CD4-positive, alpha-beta T cell (primary cell): ENCODE measurements at regions not wholly inside any gene's neighbourhood (a gene's known extent, or its start where the extent isn't known, plus 50 kb on each side); places are given as distances from the start of the nearest gene placed in this dataset.

Experiments used
- ATAC-seq: fragments of 200-7000 bp; cut with Tn5 transposase; one replicate; pipeline ENCODE4 v1.10.0; 2022; ENCODE audit warnings: mild to moderate bottlenecking; ENCODE audit not compliant: poor library complexity
- CTCF ChIA-PET: fragments of 350-600 bp; sonication (Branson Sonifier 250); formaldehyde crosslinking; loops from one replicate; lab custom pipeline; 2021; ENCODE audit warnings: antibody characterized with exemption, inconsistent platforms; lab: Charles Lee
- POLR2A ChIA-PET: fragments of 350-600 bp; sonication (Branson Sonifier 250); formaldehyde crosslinking; loops from one replicate; lab custom pipeline; 2021; ENCODE audit warnings: antibody characterized with exemption, inconsistent platforms; lab: Charles Lee
- DNase-seq, 14 experiments: peaks; one replicate each; pipeline ENCODE4 v3.0.0-alpha.2; 2013 to 2020; ENCODE audit warnings: mixed read lengths in 2 of 14
- H3K27ac ChIP-seq, 2 donors: one replicate each; pipeline versions ENCODE4 v1.5.1 to v1.7.0; 2013; ENCODE audit warnings: low read length in 2 of 2, low read depth in 1 of 2, mild to moderate bottlenecking in 1 of 2
- H3K27me3 ChIP-seq, 2 experiments: 1 replicate in 1 of 2; 2 replicates in 1 of 2; pipeline versions ENCODE4 v1.6.1 to v1.7.0; 2013; ENCODE audit warnings: low read length in 2 of 2, control low read depth in 1 of 2, mild to moderate bottlenecking in 1 of 2, moderate library complexity in 1 of 2; ENCODE audit not compliant: insufficient read depth in 2 of 2, control insufficient read depth in 1 of 2
- H3K36me3 ChIP-seq: one replicate; pipeline ENCODE4 v1.6.1; 2013; ENCODE audit warnings: low read length, control low read depth; ENCODE audit not compliant: insufficient read depth
- H3K4me1 ChIP-seq: one replicate; pipeline ENCODE4 v1.6.1; 2013; ENCODE audit warnings: low read length, control low read depth; ENCODE audit not compliant: insufficient read depth
- H3K4me3 ChIP-seq: one replicate; pipeline ENCODE4 v1.5.1; 2013; ENCODE audit warnings: mild to moderate bottlenecking, low read length, moderate library complexity
- H3K9me3 ChIP-seq, 2 experiments: 1 replicate in 1 of 2; 2 replicates in 1 of 2; pipeline versions ENCODE4 v1.6.1 to v1.7.0; 2013; ENCODE audit warnings: low read length in 2 of 2, mild to moderate bottlenecking in 2 of 2, control low read depth in 1 of 2, moderate library complexity in 1 of 2; ENCODE audit not compliant: control insufficient read depth in 1 of 2, insufficient read depth in 1 of 2
- H3K27ac Mint-ChIP-seq: one replicate; pipeline ENCODE4 v1.8.0; 2020; ENCODE audit warnings: mixed read lengths
- H3K27me3 Mint-ChIP-seq: one replicate; pipeline ENCODE4 v1.8.0; 2021; ENCODE audit warnings: mixed read lengths
- H3K36me3 Mint-ChIP-seq: one replicate; pipeline ENCODE4 v1.8.0; 2021; ENCODE audit warnings: low read depth, mixed read lengths
- H3K4me1 Mint-ChIP-seq: one replicate; pipeline ENCODE4 v1.8.0; 2021; ENCODE audit warnings: low read depth, mixed read lengths
- H3K4me3 Mint-ChIP-seq: one replicate; pipeline ENCODE4 v1.8.0; 2020; ENCODE audit warnings: mild to moderate bottlenecking, mixed read lengths
- H3K9me3 Mint-ChIP-seq: one replicate; pipeline ENCODE4 v1.8.0; 2020; ENCODE audit warnings: mixed read lengths
- CTCF ChIP-seq: fragments of 200-600 bp; IDR thresholded peaks from one replicate; pipeline ENCODE4 v1.8.0; 2022; ENCODE audit warnings: antibody characterized with exemption, mild to moderate bottlenecking
- intact Hi-C, 2 experiments: fragments of 100-400 bp; cut with DNase I in 1 of 2; cut with micrococcal nuclease in 1 of 2; formaldehyde crosslinking; loops; one replicate each; pipeline versions ENCODE4 v1.15.1 to v1.9.0; 2023 to 2025; cut with DNase I, micrococcal nuclease

GRCh38 chr13:83498045-83498444 is 384.2 kb downstream of the SLITRK1 start:
- H3K27me3 ChIP-seq = no peaks in the 10 kb centered on the region
- H3K36me3 Mint-ChIP-seq = no peaks in the 10 kb centered on the region
- H3K4me1 Mint-ChIP-seq = no peaks in the 10 kb centered on the region
- CTCF ChIA-PET = no interaction called here
- H3K4me1 ChIP-seq = no peaks in the 10 kb centered on the region
- no peaks in the 10 kb centered on the region for H3K27me3 Mint-ChIP-seq
- peaks cover 0 to 4% of the 10 kb centered on the region in 2 experiments for H3K9me3 ChIP-seq
- no peak overlapping the region for H3K4me3 ChIP-seq
- no peak overlapping the region for H3K27ac ChIP-seq
- no peak overlapping the region for H3K27ac Mint-ChIP-seq
- POLR2A ChIA-PET = no interaction called here
- no peaks in the 10 kb centered on the region for H3K36me3 ChIP-seq
- H3K4me3 Mint-ChIP-seq = no peak overlapping the region
- DNase-seq (no peak), ATAC-seq (no peak)
- H3K9me3 Mint-ChIP-seq = peaks cover 9% of the 10 kb centered on the region
- intact Hi-C loops = no loop called here
- no peak for TF ChIP-seq CTCF

GRCh38 chr13:83496501-83496900 is 385.8 kb downstream of the SLITRK1 start:
- no peak overlapping the region for H3K27ac Mint-ChIP-seq
- intact Hi-C loops = no loop called here
- H3K4me1 Mint-ChIP-seq = no peaks in the 10 kb centered on the region
- no peaks in the 10 kb centered on the region for H3K27me3 Mint-ChIP-seq
- H3K36me3 ChIP-seq = no peaks in the 10 kb centered on the region
- DNase-seq (no peak), ATAC-seq (no peak)
- no peak for TF ChIP-seq CTCF
- H3K27ac ChIP-seq = no peak overlapping the region
- H3K4me1 ChIP-seq = no peaks in the 10 kb centered on the region
- peaks cover 9% of the 10 kb centered on the region for H3K9me3 Mint-ChIP-seq
- H3K9me3 ChIP-seq = no peaks in the 10 kb centered on the region
- ChIA-PET CTCF (no interaction called here), POLR2A (no interaction called here)
- no peak overlapping the region for H3K4me3 ChIP-seq
- no peak overlapping the region for H3K4me3 Mint-ChIP-seq
- no peaks in the 10 kb centered on the region for H3K27me3 ChIP-seq
- H3K36me3 Mint-ChIP-seq = no peaks in the 10 kb centered on the region

- H3K4me3 Mint-ChIP-seq = no peak overlapping the region
- ATAC-seq (no peak), DNase-seq (no peak)
- Histone ChIP-seq H3K4me3 (no peak overlapping the region), H3K36me3 (no peaks in the 10 kb centered on the region), H3K4me1 (no peaks in the 10 kb centered on the region), H3K9me3 (no peaks in the 10 kb centered on the region), H3K27ac (no peak overlapping the region), H3K27me3 (no peaks in the 10 kb centered on the region)
- no peaks in the 10 kb centered on the region for H3K4me1 Mint-ChIP-seq
- H3K27me3 Mint-ChIP-seq = no peaks in the 10 kb centered on the region
- ChIA-PET POLR2A (no interaction called here), CTCF (no interaction called here)
- no peak for TF ChIP-seq CTCF
- H3K9me3 Mint-ChIP-seq = peaks cover 6% of the 10 kb centered on the region
- H3K27ac Mint-ChIP-seq = no peak overlapping the region
- intact Hi-C loops = no loop called here
- H3K36me3 Mint-ChIP-seq = no peaks in the 10 kb centered on the region
Observed at GRCh38 chr13:83485101-83485500, 397.2 kb downstream of the SLITRK1 start.
